ENCODE measurements at regions not wholly inside any gene's neighbourhood (a gene's known extent, or its start where the extent isn't known, plus 50 kb on each side); places are given as distances from the start of the nearest gene placed in this dataset.

DNA sequence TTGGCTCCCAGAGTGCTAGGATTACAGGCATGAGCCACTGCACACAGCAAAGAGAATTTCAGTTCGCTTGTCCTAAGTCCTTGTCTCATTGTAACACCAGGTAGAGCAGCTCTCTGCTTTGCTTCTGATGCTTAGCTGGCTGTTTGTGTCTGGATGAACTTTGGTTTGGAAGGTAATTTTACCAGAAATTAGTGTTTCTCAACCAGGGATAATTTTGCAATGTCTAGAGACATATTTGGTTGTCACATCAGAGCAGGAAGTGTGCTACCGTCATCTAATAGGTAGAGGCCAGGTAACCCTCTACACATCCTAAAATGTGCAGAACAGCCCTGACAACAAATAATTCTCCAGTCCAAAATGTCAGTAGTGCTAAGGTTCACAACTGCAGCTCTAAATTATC is 108.8 kb downstream of the SNX18 start:
- Histone ChIP-seq H3K4me3 (ENCODE audit: control insufficient read depth in 2 of 3, extremely low read depth in 1 of 3, insufficient read depth in 2 of 3, low read depth in 1 of 3, low read length in 3 of 3) (no peak overlapping the region), H2AFZ (ENCODE audit: control insufficient read depth, low read length) (no peak overlapping the region), H3K9me3 (ENCODE audit: control insufficient read depth, low read depth, low read length) (no peaks in the 10 kb centered on the region), H3K27ac (ENCODE audit: control insufficient read depth, insufficient read depth, low read length) (no peak overlapping the region), H3K27me3 (ENCODE audit: control insufficient read depth, extremely low read depth, insufficient read depth, low read length) (no peaks in the 10 kb centered on the region), H3K79me2 (ENCODE audit: control insufficient read depth, insufficient read depth, low read length) (no peaks in the 10 kb centered on the region), H3K9me1 (ENCODE audit: control insufficient read depth, extremely low read depth, insufficient read depth, low read length) (no peaks in the 10 kb centered on the region), H3K4me1 (ENCODE audit: control insufficient read depth, extremely low read depth, insufficient read depth, low read length) (no peaks in the 10 kb centered on the region), H3K9ac (ENCODE audit: control insufficient read depth, extremely low read depth, insufficient read depth, low read length) (no peak overlapping the region), H3K4me2 (ENCODE audit: control insufficient read depth, extremely low read depth, insufficient read depth, low read depth, low read length) (no peak overlapping the region), H3K36me3 (ENCODE audit: control insufficient read depth in 2 of 2, extremely low read depth in 1 of 2, insufficient read depth in 2 of 2, low read length in 2 of 2) (no peaks in the 10 kb centered on the region), H4K20me1 (ENCODE audit: control insufficient read depth, extremely low read depth, insufficient read depth, low read length) (no peaks in the 10 kb centered on the region)
- FAIRE-seq (no peak), DNase-seq (ENCODE audit: low read depth, low spot score) (no peak)
- TF ChIP-seq, protein P1, sequence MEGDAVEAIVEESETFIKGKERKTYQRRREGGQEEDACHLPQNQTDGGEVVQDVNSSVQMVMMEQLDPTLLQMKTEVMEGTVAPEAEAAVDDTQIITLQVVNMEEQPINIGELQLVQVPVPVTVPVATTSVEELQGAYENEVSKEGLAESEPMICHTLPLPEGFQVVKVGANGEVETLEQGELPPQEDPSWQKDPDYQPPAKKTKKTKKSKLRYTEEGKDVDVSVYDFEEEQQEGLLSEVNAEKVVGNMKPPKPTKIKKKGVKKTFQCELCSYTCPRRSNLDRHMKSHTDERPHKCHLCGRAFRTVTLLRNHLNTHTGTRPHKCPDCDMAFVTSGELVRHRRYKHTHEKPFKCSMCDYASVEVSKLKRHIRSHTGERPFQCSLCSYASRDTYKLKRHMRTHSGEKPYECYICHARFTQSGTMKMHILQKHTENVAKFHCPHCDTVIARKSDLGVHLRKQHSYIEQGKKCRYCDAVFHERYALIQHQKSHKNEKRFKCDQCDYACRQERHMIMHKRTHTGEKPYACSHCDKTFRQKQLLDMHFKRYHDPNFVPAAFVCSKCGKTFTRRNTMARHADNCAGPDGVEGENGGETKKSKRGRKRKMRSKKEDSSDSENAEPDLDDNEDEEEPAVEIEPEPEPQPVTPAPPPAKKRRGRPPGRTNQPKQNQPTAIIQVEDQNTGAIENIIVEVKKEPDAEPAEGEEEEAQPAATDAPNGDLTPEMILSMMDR (optimal IDR thresholded peaks at IDR 0.05 in 1 of 3, IDR thresholded peaks at IDR 0.05 in 1 of 3, conservative IDR thresholded peaks at IDR 0.05 in 1 of 3; ENCODE audit: extremely low read depth in 1 of 3, insufficient read depth in 2 of 3, low read length in 3 of 3): no peak
- TF ChIP-seq EZH2 (IDR thresholded peaks at IDR 0.05; ENCODE audit: low read length): no peak
- dilution Hi-C loops (cut with MboI; ENCODE audit: extremely low pct_ligation_motif_present, low sequenced_read_pairs): no loop called here

DNA sequence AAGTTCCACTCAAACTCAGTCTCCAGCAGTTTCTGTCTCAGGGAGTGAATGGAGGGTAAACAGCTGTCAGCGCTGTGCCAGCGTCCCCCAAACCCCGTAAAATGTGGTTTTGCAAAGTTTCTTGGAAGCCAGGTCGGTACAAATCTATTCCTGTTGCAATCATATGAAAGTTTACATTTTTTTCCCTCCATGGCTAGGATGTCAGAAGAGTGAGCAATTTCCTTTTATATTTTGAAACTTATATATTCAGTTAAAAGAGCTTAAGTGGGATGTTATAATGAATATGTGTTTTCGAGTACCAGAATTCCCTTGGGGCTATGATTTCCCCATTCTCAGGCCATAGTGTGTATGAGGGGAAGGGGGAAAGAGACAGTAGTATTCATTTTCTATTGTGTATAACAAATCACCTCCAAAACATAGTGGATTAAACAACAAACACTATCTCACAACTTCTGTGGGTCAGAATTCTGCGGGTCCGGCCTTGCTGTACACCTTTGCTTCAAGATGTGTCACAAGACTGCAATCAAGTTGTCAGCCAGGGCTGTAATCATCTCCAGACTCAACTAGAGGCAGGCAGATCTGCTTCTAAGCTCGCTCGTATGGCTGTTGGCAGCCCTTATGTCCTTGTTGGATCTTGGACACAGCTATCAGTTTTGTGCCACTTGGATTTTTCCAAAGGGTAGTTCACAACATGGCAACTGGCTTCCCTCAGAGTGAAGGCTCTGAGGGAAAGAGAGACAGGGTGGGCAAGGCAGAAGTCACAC is 107.4 kb downstream of the SNX18 start:
- Histone ChIP-seq H4K20me1 (ENCODE audit: control insufficient read depth, extremely low read depth, insufficient read depth, low read length) (no peaks in the 10 kb centered on the region), H3K9me3 (ENCODE audit: control insufficient read depth, low read depth, low read length) (no peaks in the 10 kb centered on the region), H3K4me2 (ENCODE audit: control insufficient read depth, extremely low read depth, insufficient read depth, low read depth, low read length) (no peak overlapping the region), H2AFZ (ENCODE audit: control insufficient read depth, low read length) (no peak overlapping the region), H3K27me3 (ENCODE audit: control insufficient read depth, extremely low read depth, insufficient read depth, low read length) (no peaks in the 10 kb centered on the region), H3K36me3 (ENCODE audit: control insufficient read depth in 2 of 2, extremely low read depth in 1 of 2, insufficient read depth in 2 of 2, low read length in 2 of 2) (no peaks in the 10 kb centered on the region), H3K9ac (ENCODE audit: control insufficient read depth, extremely low read depth, insufficient read depth, low read length) (no peak overlapping the region), H3K4me3 (ENCODE audit: control insufficient read depth in 2 of 3, extremely low read depth in 1 of 3, insufficient read depth in 2 of 3, low read depth in 1 of 3, low read length in 3 of 3) (no peak overlapping the region), H3K27ac (ENCODE audit: control insufficient read depth, insufficient read depth, low read length) (no peak overlapping the region), H3K9me1 (ENCODE audit: control insufficient read depth, extremely low read depth, insufficient read depth, low read length) (no peaks in the 10 kb centered on the region), H3K79me2 (ENCODE audit: control insufficient read depth, insufficient read depth, low read length) (no peaks in the 10 kb centered on the region), H3K4me1 (ENCODE audit: control insufficient read depth, extremely low read depth, insufficient read depth, low read length) (no peaks in the 10 kb centered on the region)
- TF ChIP-seq, protein P1 (optimal IDR thresholded peaks at IDR 0.05 in 1 of 3, IDR thresholded peaks at IDR 0.05 in 1 of 3, conservative IDR thresholded peaks at IDR 0.05 in 1 of 3; ENCODE audit: extremely low read depth in 1 of 3, insufficient read depth in 2 of 3, low read length in 3 of 3): no peak
- no peak for TF ChIP-seq EZH2 (IDR thresholded peaks at IDR 0.05; ENCODE audit: low read length)
- dilution Hi-C loops (cut with MboI; ENCODE audit: extremely low pct_ligation_motif_present, low sequenced_read_pairs): no loop called here
- DNase-seq (ENCODE audit: low read depth, low spot score) (no peak), FAIRE-seq (no peak)

Measured in keratinocyte (primary cell).